Trophoblast cell (in vitro differentiated cells and primary cell): ENCODE measurements at regions not wholly inside any gene's neighbourhood (a gene's known extent, or its start where the extent isn't known, plus 50 kb on each side); places are given as distances from the start of the nearest gene placed in this dataset.

ENCODE experiments used
- DNase-seq, 2 donors: peaks; one replicate each; pipeline ENCODE4 v3.0.0-alpha.2; 2016
- H2AFZ ChIP-seq: 2 replicates; pipeline ENCODE4 v1.6.1; 2013; ENCODE audit warnings: low read length, moderate library complexity, mild to moderate bottlenecking; ENCODE audit not compliant: insufficient read depth, poor library complexity
- H2AK5ac ChIP-seq: 2 replicates; pipeline ENCODE4 v1.6.1; 2013; ENCODE audit warnings: mild to moderate bottlenecking, low read length
- H2BK120ac ChIP-seq: 2 replicates; pipeline ENCODE4 v1.6.1; 2013; ENCODE audit warnings: low read length, mild to moderate bottlenecking, moderate library complexity; ENCODE audit not compliant: insufficient read depth, poor library complexity
- H2BK12ac ChIP-seq: 2 replicates; pipeline ENCODE4 v1.6.1; 2013; ENCODE audit warnings: mild to moderate bottlenecking, low read length, moderate library complexity
- H2BK5ac ChIP-seq: 2 replicates; pipeline ENCODE4 v1.6.1; 2013; ENCODE audit warnings: low read length, low read depth, moderate library complexity, mild to moderate bottlenecking; ENCODE audit not compliant: poor library complexity
- H3K14ac ChIP-seq: 2 replicates; pipeline ENCODE4 v1.6.1; 2013; ENCODE audit warnings: mild to moderate bottlenecking, low read length
- H3K18ac ChIP-seq: 2 replicates; pipeline ENCODE4 v1.6.1; 2013; ENCODE audit warnings: mild to moderate bottlenecking, low read length
- H3K23ac ChIP-seq: 2 replicates; pipeline ENCODE4 v1.6.1; 2013; ENCODE audit warnings: low read length
- H3K27ac ChIP-seq: 2 replicates; pipeline ENCODE4 v1.5.1; 2013; ENCODE audit warnings: low read depth, mild to moderate bottlenecking, inconsistent platforms, low read length, moderate library complexity
- H3K27me3 ChIP-seq: 2 replicates; pipeline ENCODE4 v1.6.1; 2013; ENCODE audit warnings: inconsistent platforms, mild to moderate bottlenecking, low read length, moderate library complexity; ENCODE audit not compliant: insufficient read depth
- H3K36me3 ChIP-seq, 2 experiments: 1 replicate in 1 of 2; 2 replicates in 1 of 2; pipeline ENCODE4 v1.6.1; 2013; ENCODE audit warnings: low read length in 2 of 2, mild to moderate bottlenecking in 2 of 2, moderate library complexity in 1 of 2; ENCODE audit not compliant: insufficient read depth in 2 of 2, control insufficient read depth in 1 of 2
- H3K4ac ChIP-seq: 2 replicates; pipeline ENCODE4 v1.6.1; 2013; ENCODE audit warnings: low read depth, mild to moderate bottlenecking, low read length, moderate library complexity
- H3K4me1 ChIP-seq, 2 experiments: 1 replicate in 1 of 2; 2 replicates in 1 of 2; pipeline ENCODE4 v1.6.1; 2013; ENCODE audit warnings: low read length in 2 of 2, mild to moderate bottlenecking in 2 of 2, moderate library complexity in 1 of 2; ENCODE audit not compliant: insufficient read depth in 2 of 2, control insufficient read depth in 1 of 2
- H3K4me2 ChIP-seq: 2 replicates; pipeline ENCODE4 v1.6.1; 2013; ENCODE audit warnings: inconsistent platforms, mild to moderate bottlenecking, low read length, moderate library complexity
- H3K4me3 ChIP-seq: 2 replicates; pipeline ENCODE4 v1.5.1; 2013; ENCODE audit warnings: mild to moderate bottlenecking, low read depth, low read length, inconsistent platforms
- H3K79me1 ChIP-seq: one replicate; pipeline ENCODE4 v1.6.1; 2013; ENCODE audit warnings: low read length
- H3K79me2 ChIP-seq: 2 replicates; pipeline ENCODE4 v1.6.1; 2013; ENCODE audit warnings: low read length, mild to moderate bottlenecking; ENCODE audit not compliant: control insufficient read depth, insufficient read depth, poor library complexity
- H3K9ac ChIP-seq: 2 replicates; pipeline ENCODE4 v1.6.1; 2013; ENCODE audit warnings: mild to moderate bottlenecking, low read length
- H3K9me3 ChIP-seq: 2 replicates; pipeline ENCODE4 v1.6.1; 2013; ENCODE audit warnings: low read depth, mild to moderate bottlenecking, control low read depth, inconsistent platforms, low read length; ENCODE audit not compliant: insufficient read depth
- H4K12ac ChIP-seq: 2 replicates; pipeline ENCODE4 v1.6.1; 2013; ENCODE audit warnings: low read depth, mild to moderate bottlenecking, low read length, moderate library complexity
- H4K8ac ChIP-seq: 2 replicates; pipeline ENCODE4 v1.6.1; 2013; ENCODE audit warnings: low read depth, mild to moderate bottlenecking, low read length, moderate library complexity
- H4K91ac ChIP-seq: one replicate; pipeline ENCODE4 v1.6.1; 2013; ENCODE audit warnings: low read depth, mild to moderate bottlenecking, low read length, moderate library complexity
- WGBS: extraction: QIAGEN DNeasy Blood & Tissue Kit; methylation state at CpG from one replicate; pipeline ENCODE4 v1.1.7; 2013; ENCODE audit warnings: missing lambda C conversion rate; ENCODE audit not compliant: insufficient read length, insufficient coverage; ENCODE audit errors: extremely low coverage; 5-methylcytosine and 5-hydroxymethylcytosine counted together

DNA sequence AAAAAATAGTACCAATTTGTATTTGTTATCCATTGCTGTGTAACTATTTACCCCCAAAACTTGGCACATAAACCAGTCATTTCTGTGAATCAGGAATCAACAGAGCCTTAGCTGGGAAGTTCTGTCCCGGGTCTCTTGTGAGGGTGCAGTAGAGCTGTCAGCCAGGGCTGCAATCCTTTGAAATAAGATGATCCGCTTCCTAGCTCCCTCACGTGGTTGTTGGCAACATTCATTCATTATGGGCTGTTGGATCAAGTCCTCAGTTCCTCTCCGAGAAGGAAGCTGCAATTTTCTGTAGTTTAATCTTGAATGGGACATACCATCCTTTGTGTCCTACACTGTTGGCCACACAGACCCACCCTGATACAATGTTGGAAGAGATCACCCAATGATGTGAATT is 277.2 kb downstream of the SUCLA2 start:
- H2BK12ac ChIP-seq = no peak overlapping the region
- no peak overlapping the region for H2BK120ac ChIP-seq
- no peak overlapping the region for H3K4ac ChIP-seq
- H3K4me3 ChIP-seq = no peak overlapping the region
- no peaks in the 10 kb centered on the region for H3K9me3 ChIP-seq
- H3K27ac ChIP-seq = no peak overlapping the region
- peaks cover 0 to 1% of the 10 kb centered on the region in 2 experiments for H3K36me3 ChIP-seq
- H3K27me3 ChIP-seq = no peaks in the 10 kb centered on the region
- DNase-seq = no peak
- no peak overlapping the region for H4K91ac ChIP-seq
- H3K4me2 ChIP-seq = no peak overlapping the region
- H3K14ac ChIP-seq = no peak overlapping the region
- no peak overlapping the region for H2AK5ac ChIP-seq
- H2AFZ ChIP-seq = no peak overlapping the region
- no CpG with 5 or more reads among the region's 4 CpGs for WGBS
- no peak overlapping the region for H3K18ac ChIP-seq
- no peak overlapping the region for H4K8ac ChIP-seq
- H2BK5ac ChIP-seq = no peak overlapping the region
- no peaks in the 10 kb centered on the region for H3K79me2 ChIP-seq
- H3K79me1 ChIP-seq = no peaks in the 10 kb centered on the region
- H4K12ac ChIP-seq = no peak overlapping the region
- H3K9ac ChIP-seq = no peak overlapping the region
- H3K23ac ChIP-seq = no peak overlapping the region
- peaks cover 0 to 2% of the 10 kb centered on the region in 2 experiments for H3K4me1 ChIP-seq

DNA sequence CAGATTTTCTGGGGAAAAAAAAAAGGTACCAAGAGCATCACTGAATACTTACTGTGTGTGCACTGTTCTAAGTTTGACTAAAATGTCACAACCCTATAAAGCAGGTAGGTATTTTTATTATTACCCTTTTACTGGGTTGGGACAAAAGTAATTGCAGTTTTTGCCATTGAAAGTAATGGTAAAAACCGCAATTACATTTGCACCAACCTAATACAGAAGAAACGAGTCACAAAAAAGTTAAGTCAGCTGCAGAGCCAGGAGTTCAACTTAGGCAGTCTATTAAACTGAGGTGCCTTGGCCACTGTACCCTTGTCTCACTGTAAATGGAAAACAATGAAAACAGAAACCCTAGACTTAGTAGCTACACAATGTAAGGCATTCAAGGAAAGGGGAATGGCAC is 281.9 kb downstream of the SUCLA2 start:
- Histone ChIP-seq H3K4me2 (no peak overlapping the region), H3K4me3 (no peak overlapping the region), H2AK5ac (no peak overlapping the region), H2BK120ac (no peak overlapping the region), H4K12ac (no peak overlapping the region), H3K79me2 (no peaks in the 10 kb centered on the region), H4K91ac (no peak overlapping the region), H2AFZ (no peak overlapping the region), H3K9me3 (no peaks in the 10 kb centered on the region), H3K27me3 (no peaks in the 10 kb centered on the region), H4K8ac (no peak overlapping the region), H3K4me1 (no peaks in the 10 kb centered on the region), H3K18ac (no peak overlapping the region), H3K23ac (no peak overlapping the region), H2BK5ac (no peak overlapping the region), H2BK12ac (no peak overlapping the region), H3K14ac (no peak overlapping the region), H3K9ac (no peak overlapping the region), H3K36me3 (peaks cover 0 to 1% of the 10 kb centered on the region in 2 experiments), H3K4ac (no peak overlapping the region), H3K27ac (no peak overlapping the region), H3K79me1 (no peaks in the 10 kb centered on the region)
- no CpG with 5 or more reads among the region's 2 CpGs for WGBS
- no peak for DNase-seq

DNA sequence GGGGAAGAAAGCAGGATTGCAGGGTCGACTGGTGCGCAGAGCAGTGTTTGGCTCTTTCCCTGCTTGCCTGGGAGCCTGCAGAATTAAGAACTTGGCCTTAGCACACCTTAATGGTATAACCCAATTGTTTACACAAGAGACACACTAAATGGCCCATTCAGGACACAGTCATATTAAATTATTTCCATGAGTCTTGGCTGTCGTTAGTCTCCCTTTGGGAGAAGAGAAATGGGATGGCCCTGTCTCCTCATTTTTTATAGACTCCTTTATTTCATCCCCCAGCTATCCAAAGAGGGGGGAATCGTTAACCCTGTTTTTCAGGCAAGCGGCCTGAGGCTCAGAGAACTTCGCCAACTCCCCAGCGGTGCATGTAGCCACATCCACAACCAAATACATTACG is 282.5 kb downstream of the SUCLA2 start:
- Histone ChIP-seq H3K79me1 (no peaks in the 10 kb centered on the region), H3K4ac (no peak overlapping the region), H3K36me3 (peaks cover 0 to 1% of the 10 kb centered on the region in 2 experiments), H4K8ac (no peak overlapping the region), H3K14ac (no peak overlapping the region), H3K27ac (no peak overlapping the region), H4K12ac (no peak overlapping the region), H2AK5ac (no peak overlapping the region), H3K9me3 (no peaks in the 10 kb centered on the region), H3K23ac (no peak overlapping the region), H3K79me2 (no peaks in the 10 kb centered on the region), H2AFZ (no peak overlapping the region), H3K9ac (no peak overlapping the region), H2BK12ac (no peak overlapping the region), H2BK120ac (no peak overlapping the region), H3K4me1 (no peaks in the 10 kb centered on the region), H4K91ac (no peak overlapping the region), H3K18ac (no peak overlapping the region), H3K4me3 (no peak overlapping the region), H3K27me3 (no peaks in the 10 kb centered on the region), H2BK5ac (no peak overlapping the region), H3K4me2 (no peak overlapping the region)
- no peak for DNase-seq
- no CpG with 5 or more reads among the region's 8 CpGs for WGBS

DNA sequence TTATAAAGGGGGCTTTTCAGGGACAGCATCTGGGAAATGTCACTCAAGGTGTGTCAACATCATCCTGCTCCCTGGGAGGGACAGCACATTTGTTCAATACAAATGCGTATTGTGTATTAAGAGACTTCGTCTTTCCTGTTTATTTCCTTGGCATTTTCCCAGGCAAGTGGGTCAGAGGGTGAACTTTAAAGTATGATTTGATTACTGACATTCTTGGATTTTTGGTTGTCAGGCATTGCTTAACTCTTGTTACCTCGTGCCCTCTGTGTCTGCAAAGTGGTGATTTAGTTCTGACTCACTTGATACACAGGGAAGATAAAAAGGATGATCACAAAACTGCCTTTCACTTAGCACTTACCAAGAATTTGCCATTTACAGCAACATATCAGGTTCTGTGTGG is 292.7 kb downstream of the SUCLA2 start:
- peak; percentile 13 to 84 for DNase-seq

More for the DNA sequence above, 292.7 kb downstream of the SUCLA2 start:
- no peak overlapping the region for H3K4me3 ChIP-seq
- no peak overlapping the region for H2BK12ac ChIP-seq
- H3K79me1 ChIP-seq = peaks cover 10% of the 10 kb centered on the region
- H3K27me3 ChIP-seq = no peaks in the 10 kb centered on the region
- H3K4me2 ChIP-seq = no peak overlapping the region
- WGBS = no CpG with 5 or more reads among the region's 3 CpGs
- no peaks in the 10 kb centered on the region for H3K36me3 ChIP-seq
- no peak overlapping the region for H3K14ac ChIP-seq
- peaks cover 9 to 15% of the 10 kb centered on the region in 2 experiments for H3K4me1 ChIP-seq
- no peak overlapping the region for H3K18ac ChIP-seq
- no peak overlapping the region for H2BK120ac ChIP-seq
- no peak overlapping the region for H3K4ac ChIP-seq
- no peaks in the 10 kb centered on the region for H3K79me2 ChIP-seq
- H4K91ac ChIP-seq = no peak overlapping the region
- no peak overlapping the region for H4K8ac ChIP-seq
- H2AK5ac ChIP-seq = no peak overlapping the region
- H4K12ac ChIP-seq = no peak overlapping the region
- H3K9me3 ChIP-seq = no peaks in the 10 kb centered on the region
- H3K23ac ChIP-seq = no peak overlapping the region
- H2BK5ac ChIP-seq = no peak overlapping the region
- no peak overlapping the region for H3K9ac ChIP-seq
- no peak overlapping the region for H2AFZ ChIP-seq
- peak overlapping the region; percentile 52 for H3K27ac ChIP-seq
